ENCODE measurements at regions not wholly inside any gene's neighbourhood (a gene's known extent, or its start where the extent isn't known, plus 50 kb on each side); places are given as distances from the start of the nearest gene placed in this dataset.
A peak's percentile ranks its signal among the peaks of the same experiment; 100 is the strongest.

DNA sequence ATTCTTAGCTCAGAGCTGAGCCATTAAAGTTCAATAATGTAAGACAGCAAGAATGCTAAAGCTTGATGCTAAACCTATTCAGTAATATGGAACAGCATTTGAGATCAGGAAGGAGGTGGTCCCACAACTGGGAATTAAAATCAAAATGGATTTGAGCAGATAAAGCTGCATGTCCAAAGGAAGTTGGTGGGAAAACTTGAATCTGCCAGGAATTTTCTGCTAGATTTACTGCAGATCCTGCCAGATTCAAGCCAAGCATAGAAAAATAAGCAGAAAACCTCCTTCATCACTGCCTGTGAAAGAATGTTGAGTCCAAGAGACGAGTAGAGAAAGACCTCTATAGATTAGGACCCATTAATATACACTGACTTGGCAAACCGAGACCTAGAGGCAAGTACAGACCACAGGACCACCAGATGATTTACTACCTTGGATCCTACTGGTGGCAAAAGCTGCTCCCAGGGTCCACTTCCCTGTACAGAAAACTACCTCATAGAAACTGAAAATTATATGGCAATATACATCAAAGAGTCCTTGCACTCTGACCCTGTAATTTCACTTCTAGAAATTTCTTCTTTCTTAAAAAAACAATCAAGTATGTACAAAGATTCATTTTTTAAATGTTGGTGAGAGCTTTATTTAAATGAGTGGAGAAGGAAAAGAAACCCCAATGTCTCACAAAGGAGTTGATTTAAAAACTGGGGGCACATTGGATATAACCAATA, 263.2 kb downstream of the DAD1 start:
- TF ChIP-seq, protein P1, sequence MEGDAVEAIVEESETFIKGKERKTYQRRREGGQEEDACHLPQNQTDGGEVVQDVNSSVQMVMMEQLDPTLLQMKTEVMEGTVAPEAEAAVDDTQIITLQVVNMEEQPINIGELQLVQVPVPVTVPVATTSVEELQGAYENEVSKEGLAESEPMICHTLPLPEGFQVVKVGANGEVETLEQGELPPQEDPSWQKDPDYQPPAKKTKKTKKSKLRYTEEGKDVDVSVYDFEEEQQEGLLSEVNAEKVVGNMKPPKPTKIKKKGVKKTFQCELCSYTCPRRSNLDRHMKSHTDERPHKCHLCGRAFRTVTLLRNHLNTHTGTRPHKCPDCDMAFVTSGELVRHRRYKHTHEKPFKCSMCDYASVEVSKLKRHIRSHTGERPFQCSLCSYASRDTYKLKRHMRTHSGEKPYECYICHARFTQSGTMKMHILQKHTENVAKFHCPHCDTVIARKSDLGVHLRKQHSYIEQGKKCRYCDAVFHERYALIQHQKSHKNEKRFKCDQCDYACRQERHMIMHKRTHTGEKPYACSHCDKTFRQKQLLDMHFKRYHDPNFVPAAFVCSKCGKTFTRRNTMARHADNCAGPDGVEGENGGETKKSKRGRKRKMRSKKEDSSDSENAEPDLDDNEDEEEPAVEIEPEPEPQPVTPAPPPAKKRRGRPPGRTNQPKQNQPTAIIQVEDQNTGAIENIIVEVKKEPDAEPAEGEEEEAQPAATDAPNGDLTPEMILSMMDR (IDR thresholded peaks at IDR 0.05; ENCODE audit: low read depth, low read length): no peak
- no peak overlapping the region for H3K27ac ChIP-seq

DNA sequence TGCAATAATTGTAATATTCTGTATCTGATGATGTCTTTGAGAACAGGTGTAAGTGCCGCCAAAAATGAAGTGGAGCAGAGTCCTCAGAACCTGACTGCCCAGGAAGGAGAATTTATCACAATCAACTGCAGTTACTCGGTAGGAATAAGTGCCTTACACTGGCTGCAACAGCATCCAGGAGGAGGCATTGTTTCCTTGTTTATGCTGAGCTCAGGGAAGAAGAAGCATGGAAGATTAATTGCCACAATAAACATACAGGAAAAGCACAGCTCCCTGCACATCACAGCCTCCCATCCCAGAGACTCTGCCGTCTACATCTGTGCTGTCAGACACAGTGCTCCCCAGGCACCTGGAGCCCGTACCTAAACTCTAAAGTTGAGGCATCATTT, 268.7 kb downstream of the DAD1 start:
- H3K4me3 ChIP-seq (ENCODE audit: low read depth, low read length): no peak overlapping the region
- H3K9me3 ChIP-seq (ENCODE audit: severe bottlenecking): no peaks in the 10 kb centered on the region
- no peaks in the 10 kb centered on the region for H3K36me3 ChIP-seq
- TF ChIP-seq, protein P1 (IDR thresholded peaks at IDR 0.05; ENCODE audit: low read depth, low read length): no peak
- H3K27me3 ChIP-seq (ENCODE audit: insufficient read depth, low read depth, severe bottlenecking): peaks cover 66% of the 10 kb centered on the region
- no peak overlapping the region for H3K27ac ChIP-seq
- no peak for DNase-seq

More for the DNA sequence above, 263.2 kb downstream of the DAD1 start:
- H3K27me3 ChIP-seq (ENCODE audit: insufficient read depth, low read depth, severe bottlenecking): peaks cover 42% of the 10 kb centered on the region
- peaks cover 11% of the 10 kb centered on the region for H3K9me3 ChIP-seq (ENCODE audit: severe bottlenecking)
- H3K4me3 ChIP-seq (ENCODE audit: low read depth, low read length): no peak overlapping the region
- no peaks in the 10 kb centered on the region for H3K36me3 ChIP-seq
- DNase-seq: no peak

DNA sequence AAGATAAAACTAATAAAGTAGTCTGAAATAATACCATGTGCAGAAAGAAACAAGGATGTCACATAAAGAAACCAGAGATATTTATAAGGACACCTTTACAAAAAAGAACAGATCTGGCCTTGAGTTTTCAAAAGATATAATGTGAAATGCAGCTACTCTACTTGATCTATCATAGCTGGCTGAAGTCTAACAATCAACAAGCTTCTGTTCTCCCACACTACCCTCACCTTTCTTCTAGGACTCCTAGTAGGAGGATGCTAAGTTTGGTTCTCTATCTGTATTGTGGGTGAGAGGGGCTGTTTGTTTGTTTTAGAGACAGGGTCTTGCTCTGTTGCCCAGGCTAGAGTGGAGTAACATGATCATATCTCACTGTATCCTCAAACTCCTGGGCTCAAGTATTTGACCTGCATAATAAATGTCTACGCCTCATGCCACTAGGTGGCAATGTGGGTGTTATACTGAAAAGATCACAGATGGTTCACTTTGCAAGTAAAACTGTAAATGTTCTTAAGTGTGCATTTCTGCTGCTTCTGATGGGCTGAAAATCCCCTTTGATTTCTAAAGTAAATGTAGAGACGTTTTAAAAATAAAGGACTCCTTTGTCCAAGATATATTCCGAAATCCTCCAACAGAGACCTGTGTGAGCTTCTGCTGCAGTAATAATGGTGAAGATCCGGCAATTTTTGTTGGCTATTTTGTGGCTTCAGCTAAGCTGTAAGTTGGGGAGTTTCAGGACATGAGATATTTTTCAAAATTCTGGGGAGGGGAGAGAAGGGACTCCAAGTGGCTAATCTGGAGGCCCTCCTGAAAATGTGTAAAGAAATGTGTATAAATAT, 269.3 kb downstream of the DAD1 start:
- Histone ChIP-seq H3K27me3 (ENCODE audit: insufficient read depth, low read depth, severe bottlenecking) (peaks cover 69% of the 10 kb centered on the region), H3K36me3 (no peaks in the 10 kb centered on the region), H3K4me3 (ENCODE audit: low read depth, low read length) (no peak overlapping the region), H3K27ac (no peak overlapping the region), H3K9me3 (ENCODE audit: severe bottlenecking) (no peaks in the 10 kb centered on the region)
- TF ChIP-seq, protein P1 (IDR thresholded peaks at IDR 0.05; ENCODE audit: low read depth, low read length): peak; percentile 51
- peak; percentile 49 for DNase-seq

DNA sequence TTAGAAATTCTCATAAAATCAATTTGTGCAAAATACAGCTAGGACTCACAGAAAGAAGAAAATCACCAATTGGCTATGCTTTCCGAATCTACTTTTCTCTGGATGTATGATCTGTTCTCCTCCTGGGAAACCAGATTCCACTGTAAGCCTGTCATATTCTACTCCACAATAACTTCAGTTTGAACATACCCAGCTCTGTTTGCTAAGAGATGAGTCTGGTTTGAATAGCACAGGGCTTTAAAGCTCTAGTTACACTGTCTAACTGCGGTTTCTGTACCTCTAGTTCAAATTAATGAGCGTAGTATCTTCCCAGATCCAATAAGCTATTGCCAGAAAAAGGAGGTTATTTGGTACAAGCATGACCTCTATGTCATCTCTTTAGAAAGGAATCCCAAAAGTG, 270.1 kb downstream of the DAD1 start:
- H3K27me3 ChIP-seq (ENCODE audit: insufficient read depth, low read depth, severe bottlenecking): peaks cover 66% of the 10 kb centered on the region
- no peak overlapping the region for H3K4me3 ChIP-seq (ENCODE audit: low read depth, low read length)
- no peaks in the 10 kb centered on the region for H3K36me3 ChIP-seq
- TF ChIP-seq, protein P1 (IDR thresholded peaks at IDR 0.05; ENCODE audit: low read depth, low read length): no peak
- no peaks in the 10 kb centered on the region for H3K9me3 ChIP-seq (ENCODE audit: severe bottlenecking)
- H3K27ac ChIP-seq: no peak overlapping the region
- DNase-seq: no peak

DNA sequence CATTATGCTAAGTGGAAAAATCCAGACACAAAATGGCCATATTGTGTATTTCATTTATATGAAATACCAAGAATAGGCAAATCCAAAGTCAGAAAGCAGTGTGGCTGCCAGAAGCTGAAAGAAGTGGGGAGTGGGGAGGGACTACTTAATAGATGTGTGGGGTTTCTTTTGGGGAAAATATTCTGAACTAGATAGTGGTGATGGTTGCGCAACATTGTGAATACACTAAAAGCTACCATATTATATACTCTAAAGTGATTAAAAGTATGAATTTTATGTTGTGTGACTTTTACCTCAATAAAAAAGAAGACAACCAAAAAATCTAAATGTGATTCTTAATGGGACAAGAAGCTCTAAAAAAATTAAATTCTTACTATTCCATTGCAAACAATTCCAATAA, 272.6 kb downstream of the DAD1 start:
- Histone ChIP-seq H3K4me3 (ENCODE audit: low read depth, low read length) (no peak overlapping the region), H3K36me3 (no peaks in the 10 kb centered on the region), H3K9me3 (ENCODE audit: severe bottlenecking) (no peaks in the 10 kb centered on the region), H3K27ac (no peak overlapping the region), H3K27me3 (ENCODE audit: insufficient read depth, low read depth, severe bottlenecking) (peaks cover 46% of the 10 kb centered on the region)
- DNase-seq: no peak
- TF ChIP-seq, protein P1 (IDR thresholded peaks at IDR 0.05; ENCODE audit: low read depth, low read length): no peak
